Thyroid gland (tissue), 4 donors: ENCODE measurements at regions not wholly inside any gene's neighbourhood (a gene's known extent, or its start where the extent isn't known, plus 50 kb on each side); places are given as distances from the start of the nearest gene placed in this dataset.

Experiments used
- DNase-seq, 2 donors: peaks; one replicate each; pipeline ENCODE4 v3.0.0-alpha.2; 2019
- H3K27ac ChIP-seq, 3 donors: fragments of 200-600 bp; sonication (generic); 1 replicate in 2 of 3; 2 replicates in 1 of 3; pipeline ENCODE4 v1.5.1; 2016 to 2019; ENCODE audit warnings: mild to moderate bottlenecking in 1 of 3, moderate library complexity in 1 of 3
- H3K27me3 ChIP-seq: fragments of 200-600 bp; sonication (generic); one replicate; pipeline ENCODE4 v1.5.1; 2019
- H3K36me3 ChIP-seq, 2 donors: fragments of 200-600 bp; sonication (generic); one replicate each; pipeline ENCODE4 v1.5.1; 2016 to 2019
- H3K4me1 ChIP-seq, 2 donors: fragments of 200-600 bp; sonication (generic); one replicate each; pipeline ENCODE4 v1.5.1; 2017 to 2019
- H3K4me3 ChIP-seq, 3 donors: fragments of 200-600 bp; sonication (generic); replicated peaks in 1 of 3; 1 replicate in 2 of 3; 2 replicates in 1 of 3; pipeline ENCODE4 v1.5.1; 2016; ENCODE audit warnings: mild to moderate bottlenecking in 1 of 3
- H3K9me3 ChIP-seq: fragments of 200-600 bp; sonication (generic); one replicate; pipeline ENCODE4 v1.5.1; 2017
- POLR2A ChIP-seq, 2 donors: fragments of 450-650 bp; IDR thresholded peaks; one replicate each; pipeline ENCODE4 v1.6.1; 2017; ENCODE audit warnings: antibody characterized with exemption in 2 of 2, mild to moderate bottlenecking in 2 of 2, moderate library complexity in 1 of 2
- WGBS, 2 donors: methylation state at CpG; one replicate each; pipeline ENCODE4 v1.1.5; 2017; 5-methylcytosine and 5-hydroxymethylcytosine counted together
- intact Hi-C: fragments of 100-400 bp; cut with DNase I; formaldehyde crosslinking; loops from one replicate; pipeline ENCODE4 v1.15.1; 2023
- TF ChIP-seq, protein P1 (sequence below), 6 experiments: fragments of 200-600 bp in 3 of 6; fragments of 450-650 bp in 3 of 6; sonication (generic) in 3 of 6; IDR thresholded peaks; one replicate each; pipeline ENCODE4 v1.5.1; 2016 to 2019; ENCODE audit warnings: antibody characterized with exemption in 6 of 6, mild to moderate bottlenecking in 2 of 6, inconsistent platforms in 1 of 6, moderate library complexity in 1 of 6

DNA sequence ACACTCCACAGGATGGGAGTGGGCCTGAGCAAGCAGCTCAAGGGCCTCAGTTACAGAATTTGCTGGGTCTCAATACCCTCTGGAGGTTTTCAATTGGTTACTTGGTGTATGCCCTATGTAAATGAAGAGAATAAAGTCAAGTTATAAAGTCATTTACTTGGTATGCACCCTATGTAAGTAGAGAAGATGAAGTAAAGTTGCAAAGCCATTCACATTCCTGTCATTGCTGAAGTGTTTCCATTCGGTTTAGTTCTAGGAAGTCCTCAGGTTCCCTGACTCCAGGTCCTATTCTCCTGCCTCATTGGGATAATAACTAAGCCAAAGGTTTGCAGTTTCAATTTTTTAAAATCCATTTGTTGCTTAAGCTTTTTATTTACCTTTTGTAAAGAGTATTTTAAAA is 272.6 kb upstream of the NPSR1 start:
- no peak for DNase-seq
- Histone ChIP-seq H3K36me3 (no peaks in the 10 kb centered on the region), H3K4me1 (no peaks in the 10 kb centered on the region), H3K4me3 (no peak overlapping the region), H3K27me3 (no peaks in the 10 kb centered on the region), H3K9me3 (no peaks in the 10 kb centered on the region), H3K27ac (no peak overlapping the region)
- intact Hi-C loops = no loop called here
- WGBS, 2 donors = 17 to 26% methylated on average over 1 of the region's 1 CpG
- TF ChIP-seq, protein P1, sequence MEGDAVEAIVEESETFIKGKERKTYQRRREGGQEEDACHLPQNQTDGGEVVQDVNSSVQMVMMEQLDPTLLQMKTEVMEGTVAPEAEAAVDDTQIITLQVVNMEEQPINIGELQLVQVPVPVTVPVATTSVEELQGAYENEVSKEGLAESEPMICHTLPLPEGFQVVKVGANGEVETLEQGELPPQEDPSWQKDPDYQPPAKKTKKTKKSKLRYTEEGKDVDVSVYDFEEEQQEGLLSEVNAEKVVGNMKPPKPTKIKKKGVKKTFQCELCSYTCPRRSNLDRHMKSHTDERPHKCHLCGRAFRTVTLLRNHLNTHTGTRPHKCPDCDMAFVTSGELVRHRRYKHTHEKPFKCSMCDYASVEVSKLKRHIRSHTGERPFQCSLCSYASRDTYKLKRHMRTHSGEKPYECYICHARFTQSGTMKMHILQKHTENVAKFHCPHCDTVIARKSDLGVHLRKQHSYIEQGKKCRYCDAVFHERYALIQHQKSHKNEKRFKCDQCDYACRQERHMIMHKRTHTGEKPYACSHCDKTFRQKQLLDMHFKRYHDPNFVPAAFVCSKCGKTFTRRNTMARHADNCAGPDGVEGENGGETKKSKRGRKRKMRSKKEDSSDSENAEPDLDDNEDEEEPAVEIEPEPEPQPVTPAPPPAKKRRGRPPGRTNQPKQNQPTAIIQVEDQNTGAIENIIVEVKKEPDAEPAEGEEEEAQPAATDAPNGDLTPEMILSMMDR (IDR thresholded peaks at IDR 0.05) = no peak
- TF ChIP-seq POLR2A (IDR thresholded peaks at IDR 0.05) = no peak

DNA sequence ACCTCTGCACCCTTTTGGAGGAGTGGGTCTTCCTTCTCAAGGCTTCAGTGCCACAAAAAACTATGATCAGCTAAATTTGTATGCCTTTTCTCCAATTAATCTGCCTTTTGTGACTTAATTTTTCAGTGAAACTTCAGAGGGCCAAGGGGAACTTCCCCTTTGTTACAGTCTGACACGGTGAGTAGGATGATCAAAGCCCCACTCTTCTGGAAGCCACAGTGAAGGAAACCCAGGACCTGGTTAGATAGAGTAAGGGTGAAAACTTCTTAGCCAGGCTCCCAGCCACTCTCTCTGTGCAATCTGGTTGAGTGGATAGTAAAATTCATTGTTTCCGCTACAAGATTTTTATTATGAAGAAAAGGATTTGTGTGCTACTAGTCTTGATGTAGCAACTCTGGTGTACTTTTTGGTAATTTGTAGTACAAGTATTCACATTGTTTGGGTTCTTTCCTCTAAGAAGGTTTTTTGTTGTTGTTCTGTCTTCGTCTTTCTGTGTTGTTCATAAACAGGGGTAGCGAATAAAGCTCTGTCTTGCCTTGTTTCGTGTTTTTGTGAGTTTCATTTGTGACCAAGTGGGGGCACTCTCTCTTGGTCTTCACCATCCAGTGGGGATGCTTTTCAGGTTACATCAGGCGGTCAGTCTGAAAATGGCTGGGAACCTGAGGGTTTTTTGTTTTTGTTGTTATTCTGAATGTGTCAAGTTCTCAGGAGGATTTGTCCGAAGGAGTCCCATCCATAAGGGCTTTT is 268.5 kb upstream of the NPSR1 start:
- whole genome bisulfite sequencing, 2 donors = 84 to 90% methylated on average over 7 of the region's 7 CpGs
- no peaks in the 10 kb centered on the region for H3K4me1 ChIP-seq
- no peak for DNase-seq
- intact Hi-C loops = no loop called here
- no peak overlapping the region for H3K27ac ChIP-seq
- no peak for TF ChIP-seq POLR2A (IDR thresholded peaks at IDR 0.05)
- TF ChIP-seq, protein P1 (IDR thresholded peaks at IDR 0.05) = no peak
- H3K27me3 ChIP-seq = no peaks in the 10 kb centered on the region
- no peak overlapping the region for H3K4me3 ChIP-seq
- no peaks in the 10 kb centered on the region for H3K36me3 ChIP-seq
- H3K9me3 ChIP-seq = no peaks in the 10 kb centered on the region

DNA sequence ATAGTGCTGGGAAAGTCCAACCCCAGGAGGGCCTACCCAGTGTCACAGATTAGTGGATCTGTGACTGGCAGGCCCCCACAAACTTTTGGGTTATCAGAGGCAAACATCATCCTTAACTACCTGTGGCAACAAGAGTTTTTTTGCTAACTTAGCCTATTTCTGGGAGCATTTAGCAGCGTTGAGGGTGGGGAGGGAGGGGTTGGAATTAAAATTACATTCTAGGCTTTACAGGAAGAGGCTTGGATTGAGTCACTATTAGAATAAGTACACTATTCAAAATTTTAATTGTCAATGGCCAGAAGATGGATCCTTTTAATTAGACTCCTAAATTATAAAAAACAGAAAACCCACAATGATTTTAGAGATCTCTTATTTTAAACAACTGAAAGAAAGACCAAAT is 267.9 kb upstream of the NPSR1 start:
- 73 to 77% methylated on average over 1 of the region's 1 CpG for WGBS, 2 donors
- Histone ChIP-seq H3K36me3 (no peaks in the 10 kb centered on the region), H3K4me3 (no peak overlapping the region), H3K9me3 (no peaks in the 10 kb centered on the region), H3K27ac (no peak overlapping the region), H3K27me3 (no peaks in the 10 kb centered on the region), H3K4me1 (no peaks in the 10 kb centered on the region)
- no peak for DNase-seq
- intact Hi-C loops = no loop called here
- TF ChIP-seq POLR2A (IDR thresholded peaks at IDR 0.05) = no peak
- TF ChIP-seq, protein P1 (IDR thresholded peaks at IDR 0.05) = no peak

DNA sequence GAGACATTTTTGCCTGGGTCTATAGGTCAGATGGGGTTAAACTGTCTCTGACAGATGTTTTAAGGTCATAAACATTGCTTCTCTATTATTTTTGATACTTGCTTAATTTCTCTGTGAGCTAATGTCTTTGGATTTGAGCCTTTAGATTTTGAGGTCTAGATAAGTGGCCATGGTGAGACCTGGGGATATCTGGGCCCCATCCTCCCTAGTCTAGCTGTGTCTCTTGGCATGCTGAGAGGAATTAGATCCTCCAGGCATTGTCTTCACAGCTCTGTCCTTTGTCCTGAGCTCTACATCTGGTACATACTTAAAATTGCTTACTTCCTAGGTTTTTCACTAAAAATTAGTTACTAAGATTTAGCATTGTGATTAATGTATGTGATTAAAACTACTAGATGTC is 265.0 kb upstream of the NPSR1 start:
- no peak for DNase-seq
- intact Hi-C loops = no loop called here
- Histone ChIP-seq H3K4me1 (no peaks in the 10 kb centered on the region), H3K36me3 (no peaks in the 10 kb centered on the region), H3K9me3 (no peaks in the 10 kb centered on the region), H3K4me3 (no peak overlapping the region), H3K27ac (no peak overlapping the region), H3K27me3 (no peaks in the 10 kb centered on the region)
- TF ChIP-seq, protein P1 (IDR thresholded peaks at IDR 0.05) = no peak

DNA sequence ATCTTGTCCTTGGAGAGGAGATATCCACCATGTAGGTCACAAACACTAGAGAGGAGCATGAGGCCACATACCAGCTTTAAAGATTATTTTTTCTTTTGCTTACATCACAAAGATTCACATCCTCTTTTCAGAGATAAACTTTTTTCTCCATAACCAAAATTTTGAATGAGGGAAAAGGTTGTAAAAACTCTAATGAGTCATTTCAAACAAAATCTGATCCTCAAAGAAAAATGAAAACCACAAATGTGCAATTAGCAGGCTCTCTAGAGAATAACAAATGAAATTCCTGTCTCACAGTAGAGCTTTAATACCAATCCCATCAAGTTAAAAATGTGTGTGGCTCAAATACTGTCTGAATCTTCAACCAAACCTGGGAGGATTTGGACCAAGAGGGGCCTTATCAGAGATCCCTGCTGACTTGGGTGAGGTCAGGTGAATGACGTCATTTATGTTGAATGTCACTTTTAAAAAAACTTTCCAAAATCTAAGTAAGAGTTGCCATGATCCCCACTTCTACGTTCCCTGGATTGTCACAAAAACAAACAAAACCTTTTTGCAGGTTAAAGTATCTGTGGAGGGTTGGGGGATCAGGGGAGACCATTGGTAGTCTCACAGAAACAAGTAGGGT is 261.5 kb upstream of the NPSR1 start:
- WGBS, 2 donors = 45 to 52% methylated on average over 2 of the region's 2 CpGs
- H3K4me1 ChIP-seq = no peaks in the 10 kb centered on the region
- no peaks in the 10 kb centered on the region for H3K36me3 ChIP-seq
- intact Hi-C loops = no loop called here
- H3K9me3 ChIP-seq = no peaks in the 10 kb centered on the region
- H3K27ac ChIP-seq = no peak overlapping the region
- no peak for DNase-seq
- TF ChIP-seq, protein P1 (IDR thresholded peaks at IDR 0.05) = no peak
- TF ChIP-seq POLR2A (IDR thresholded peaks at IDR 0.05) = no peak
- H3K27me3 ChIP-seq = no peaks in the 10 kb centered on the region
- H3K4me3 ChIP-seq = no peak overlapping the region
